NCI-H2196 treated with DMSO at 0.1 percent for 48 hours (cell line): ENCODE measurements at regions not wholly inside any gene's neighbourhood (a gene's known extent, or its start where the extent isn't known, plus 50 kb on each side); places are given as distances from the start of the nearest gene placed in this dataset.

ENCODE experiments used
- DNase-seq: peaks from one replicate; lab custom pipeline; 2025; ENCODE audit not compliant: unreplicated experiment; lab: John Stamatoyannopoulos, UW

- no peak for DNase-seq
These were observed 140.4 kb upstream of the MAGI2 start for GRCh38 chr7:79593866-79594301.

DNA sequence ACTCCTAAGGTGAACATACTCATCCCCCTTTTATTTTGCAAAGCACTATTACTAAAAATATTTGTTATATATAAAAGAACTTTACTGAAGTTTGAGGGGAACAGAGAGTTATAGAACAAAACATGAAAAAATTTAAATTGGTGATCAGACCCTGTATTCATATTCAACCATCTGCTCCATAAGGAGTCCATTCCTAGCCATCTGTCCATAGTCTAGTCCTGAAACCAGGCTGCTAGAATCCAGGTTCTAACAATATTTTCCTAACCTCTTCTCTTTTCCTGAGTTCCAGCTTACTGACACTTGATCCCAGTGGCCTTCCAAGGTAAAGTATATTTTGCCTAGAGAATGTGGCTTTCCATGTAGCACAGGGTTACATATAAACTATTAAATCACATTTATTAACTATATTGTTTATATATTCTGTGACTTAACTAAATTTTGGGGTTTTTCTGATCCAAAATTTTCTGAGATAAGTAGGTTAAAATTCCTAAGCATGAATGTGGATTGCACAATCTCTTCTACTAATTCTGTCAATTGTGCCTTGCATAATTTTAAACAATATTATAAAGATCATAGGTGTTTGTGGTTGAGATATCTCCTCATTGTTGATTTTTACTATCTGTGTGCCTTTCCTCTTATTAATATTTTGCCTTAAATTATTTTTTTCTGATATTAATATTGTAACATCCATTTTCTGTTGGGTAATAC, 137.6 kb upstream of the MAGI2 start:
- no peak for DNase-seq

DNA sequence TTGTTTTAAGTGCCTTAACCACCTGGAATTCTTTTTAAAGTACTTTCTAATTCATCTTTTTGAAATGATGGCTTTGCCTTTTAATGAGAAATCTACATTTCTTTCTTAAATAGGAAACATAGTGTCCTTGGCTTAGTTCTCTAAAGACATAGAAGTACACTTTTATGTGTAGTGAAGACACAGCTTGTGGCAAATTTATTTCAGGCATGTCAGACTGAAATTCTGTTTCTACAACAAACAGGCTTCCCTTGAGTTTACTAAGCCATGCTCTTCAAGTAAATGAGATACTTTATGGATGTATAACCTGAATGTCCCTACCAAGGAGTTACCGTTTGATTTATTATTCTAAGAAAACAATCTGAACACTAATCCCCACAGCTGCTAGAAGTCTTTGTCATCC, 136.9 kb upstream of the MAGI2 start:
- DNase-seq, result no peak

DNA sequence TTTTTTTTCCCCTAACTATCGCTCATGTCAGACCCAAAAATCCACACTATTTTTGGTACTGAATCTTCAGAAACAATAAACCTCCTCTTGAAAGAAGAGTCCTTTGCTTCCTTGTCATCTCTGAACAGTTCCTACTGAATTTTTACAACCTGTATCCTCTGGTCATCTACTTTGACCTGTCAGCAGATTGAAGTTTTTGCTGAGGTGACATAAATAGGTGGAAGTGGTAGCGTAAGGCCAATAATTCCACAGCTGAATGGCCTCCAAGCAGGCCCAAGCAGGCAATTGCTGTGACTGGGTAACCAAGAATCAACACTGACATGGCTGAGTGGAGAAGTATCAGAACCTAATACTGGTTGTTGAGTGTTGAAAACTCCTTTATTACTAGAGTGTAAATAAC, 117.4 kb upstream of the MAGI2 start:
- no peak for DNase-seq

DNA sequence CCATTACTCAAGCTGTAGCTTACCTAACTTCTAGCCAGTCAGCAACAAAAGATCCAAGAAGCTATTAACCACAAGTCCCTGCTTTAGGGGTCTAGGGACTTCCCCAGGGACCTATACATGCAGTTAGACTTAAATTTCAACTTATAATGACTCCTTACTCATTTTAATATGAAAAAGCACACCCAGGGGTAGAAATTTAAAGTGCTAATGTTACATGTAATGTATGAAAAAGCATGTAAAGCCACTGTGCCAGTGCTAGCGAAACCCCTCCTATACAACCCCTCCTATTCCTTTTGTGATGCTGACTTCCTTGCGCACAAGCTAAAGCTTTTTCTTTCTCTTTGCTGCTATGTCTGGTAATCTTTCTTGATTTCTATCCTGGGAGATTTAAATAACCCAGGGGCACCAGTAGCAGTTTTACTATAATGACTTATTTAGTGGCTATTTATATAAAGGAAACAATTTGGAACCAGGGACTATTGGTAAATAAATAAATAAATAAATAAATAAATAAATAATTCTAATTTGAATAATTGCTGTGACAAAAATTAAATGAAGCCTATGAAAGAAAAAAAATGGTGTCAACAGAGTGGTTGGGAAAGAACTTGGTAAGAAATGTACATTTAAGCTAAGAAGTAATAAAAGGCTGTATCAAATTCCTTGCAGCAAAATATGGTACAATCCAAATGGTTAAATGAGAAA, 110.5 kb upstream of the MAGI2 start:
- DNase-seq, result no peak

DNA sequence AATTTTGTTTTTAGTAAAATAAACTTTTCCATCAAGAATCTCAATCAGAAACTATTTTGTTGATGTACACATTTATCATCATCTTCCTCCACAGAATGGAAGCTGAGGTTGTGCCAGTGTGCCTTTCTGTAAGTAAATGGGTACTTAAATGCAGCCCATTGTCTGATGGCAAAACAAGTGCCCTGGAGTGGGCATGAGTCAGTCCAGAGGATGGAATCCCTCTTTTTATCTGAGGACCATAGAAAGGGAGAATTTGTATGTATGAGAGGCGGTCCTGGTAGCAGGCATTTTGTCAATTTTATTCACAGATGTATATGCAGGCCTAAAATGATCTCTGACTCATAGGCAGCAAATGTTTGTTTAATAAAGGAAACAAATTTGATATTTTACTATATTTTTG, 102.1 kb upstream of the MAGI2 start:
- no peak for DNase-seq

GRCh38 chr7:79553811-79554555, 100.5 kb upstream of the MAGI2 start:
- no peak for DNase-seq

- no peak for DNase-seq
These were observed 99.0 kb upstream of the MAGI2 start for GRCh38 chr7:79552463-79552862.

DNA sequence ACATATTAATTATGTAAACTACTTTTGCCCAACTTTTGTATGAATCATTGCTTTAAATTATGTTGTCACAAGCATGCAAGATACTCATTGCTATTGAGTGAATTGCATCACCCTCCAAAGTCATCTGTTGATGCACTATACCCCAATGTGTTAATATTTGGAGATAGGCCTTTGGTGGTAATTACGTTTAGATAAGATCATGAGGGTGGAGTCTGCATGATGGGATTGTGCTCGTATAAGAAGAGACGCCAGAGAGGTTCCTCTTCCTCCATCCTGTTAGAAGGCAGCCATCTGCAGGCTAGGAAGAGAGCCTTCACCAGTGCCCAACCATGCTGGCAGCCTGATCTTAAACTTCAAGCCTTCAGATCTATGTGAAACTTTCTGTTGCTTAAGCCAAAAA, 95.3 kb upstream of the MAGI2 start:
- no peak for DNase-seq

DNA sequence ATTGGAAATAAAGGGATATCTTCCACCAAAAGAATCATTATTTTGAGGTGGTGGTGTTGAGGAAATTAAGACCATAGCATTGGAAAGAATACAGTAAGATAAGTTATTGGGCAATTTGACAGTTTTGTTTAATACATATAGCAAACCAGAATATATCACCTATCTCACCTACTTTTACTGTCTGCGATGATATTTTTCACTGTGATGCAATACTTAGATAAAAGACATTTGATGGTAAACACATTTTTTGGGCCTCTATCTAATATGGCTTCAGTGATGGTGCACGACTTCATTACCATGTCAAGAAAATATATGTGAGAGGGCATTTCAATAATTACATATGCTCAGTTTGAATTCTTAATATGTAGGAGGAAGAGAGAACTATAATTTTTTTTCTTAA, 93.7 kb upstream of the MAGI2 start:
- no peak for DNase-seq

DNA sequence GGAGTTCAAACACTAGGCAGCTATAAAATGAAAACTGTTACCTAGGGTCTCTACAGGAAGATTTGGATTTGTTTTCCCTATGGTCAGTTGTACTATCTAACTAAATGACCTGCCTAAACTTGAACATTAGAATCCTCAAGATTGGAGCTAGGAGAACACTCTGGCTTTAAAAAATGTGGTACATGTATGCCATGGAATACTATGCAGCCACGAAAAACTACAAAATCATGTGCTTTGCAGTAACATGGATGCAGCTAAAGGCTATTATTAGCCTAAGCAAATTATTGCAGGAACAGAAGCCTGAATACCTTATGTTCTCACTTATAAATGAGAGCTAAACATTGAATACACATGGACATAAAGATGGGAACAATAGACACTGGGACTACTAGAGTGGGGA, 87.1 kb upstream of the MAGI2 start:
- no peak for DNase-seq

- DNase-seq, result no peak
These were observed 80.7 kb upstream of the MAGI2 start for GRCh38 chr7:79534128-79534527.

DNA sequence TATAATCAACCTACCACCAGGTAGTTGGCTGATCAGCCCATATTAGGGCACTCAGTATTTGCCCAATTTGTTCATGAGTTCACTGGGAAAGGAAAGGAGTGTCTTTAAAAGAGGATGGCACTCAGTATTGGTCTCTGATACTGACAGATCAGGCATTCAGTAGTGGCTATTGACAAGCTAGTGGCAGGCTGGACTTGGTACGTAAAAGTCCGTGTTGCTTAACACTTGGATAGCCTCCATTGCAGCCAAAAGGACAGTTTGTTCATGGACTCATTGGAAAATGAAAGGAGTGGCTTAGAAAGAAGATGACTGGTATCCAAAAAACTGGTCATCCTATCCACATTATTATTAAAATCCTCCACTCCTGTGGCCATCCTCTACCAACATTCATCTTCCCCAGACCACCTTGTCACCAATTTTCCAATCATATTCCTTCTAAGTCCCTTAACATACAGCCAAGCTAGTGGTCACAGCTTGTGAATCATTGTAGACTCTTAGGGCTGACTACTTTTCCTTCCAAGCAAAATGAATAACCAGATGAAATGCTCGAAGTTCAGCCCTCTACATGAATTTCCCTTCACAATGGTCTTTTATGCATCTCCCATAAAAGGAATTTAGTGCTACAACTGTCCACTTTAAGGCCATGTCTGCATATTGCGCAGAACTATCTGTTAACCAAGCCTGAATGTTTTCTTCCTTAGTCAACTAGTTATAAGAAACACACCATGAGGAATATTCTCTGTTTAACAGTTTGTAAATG, 78.6 kb upstream of the MAGI2 start:
- no peak for DNase-seq

GRCh38 chr7:79531116-79531515, 77.6 kb upstream of the MAGI2 start:
- DNase-seq, result no peak

DNA sequence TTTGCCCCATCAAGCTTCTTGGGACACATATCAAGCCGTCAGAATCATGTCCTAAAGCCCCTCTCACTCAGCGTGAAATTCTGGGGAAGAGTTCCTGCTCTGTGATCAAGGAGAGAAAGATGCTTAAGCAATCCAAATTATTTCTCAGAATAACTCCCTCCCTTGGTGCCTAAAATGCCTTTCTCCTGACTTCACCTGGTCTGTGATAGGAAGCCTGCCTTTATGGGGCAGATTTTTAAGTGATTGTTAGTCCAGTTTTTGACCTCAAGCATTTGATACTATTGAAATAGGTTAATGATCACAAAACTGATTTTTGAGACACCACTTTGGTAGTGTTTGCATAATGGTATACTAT, 76.4 kb upstream of the MAGI2 start:
- no peak for DNase-seq

DNA sequence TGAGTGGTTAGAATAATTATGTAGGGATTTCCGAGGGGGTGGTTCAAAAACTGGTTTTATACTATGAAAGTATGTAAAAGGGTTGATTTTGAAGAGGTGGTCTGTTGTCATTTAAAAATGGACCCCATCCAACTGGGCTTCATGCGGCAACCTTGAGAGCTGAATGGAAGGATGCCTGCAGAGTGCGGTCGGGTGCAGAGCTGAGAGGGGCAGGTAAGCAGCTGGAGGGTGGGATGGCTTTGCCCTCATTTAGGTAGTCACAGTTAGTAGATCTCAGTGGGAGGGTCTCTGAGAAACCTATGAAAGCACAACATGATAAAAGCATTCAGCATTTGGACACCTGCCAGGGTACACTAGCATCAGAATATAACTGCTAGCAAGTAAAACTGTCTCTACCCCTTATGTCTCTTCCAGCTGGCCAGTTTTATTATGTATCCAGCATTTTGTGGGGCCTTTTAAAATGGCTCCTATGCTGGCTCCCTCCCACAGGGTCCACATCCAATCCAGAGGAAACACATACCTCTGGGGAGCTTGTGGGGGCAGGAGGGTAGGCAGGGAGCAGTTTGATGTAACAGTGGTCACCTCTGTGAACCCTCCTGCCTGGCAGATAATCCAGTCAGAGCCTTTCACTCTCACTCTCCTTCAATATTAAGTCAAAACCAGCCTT, 75.9 kb upstream of the MAGI2 start:
- DNase-seq, result no peak

DNA sequence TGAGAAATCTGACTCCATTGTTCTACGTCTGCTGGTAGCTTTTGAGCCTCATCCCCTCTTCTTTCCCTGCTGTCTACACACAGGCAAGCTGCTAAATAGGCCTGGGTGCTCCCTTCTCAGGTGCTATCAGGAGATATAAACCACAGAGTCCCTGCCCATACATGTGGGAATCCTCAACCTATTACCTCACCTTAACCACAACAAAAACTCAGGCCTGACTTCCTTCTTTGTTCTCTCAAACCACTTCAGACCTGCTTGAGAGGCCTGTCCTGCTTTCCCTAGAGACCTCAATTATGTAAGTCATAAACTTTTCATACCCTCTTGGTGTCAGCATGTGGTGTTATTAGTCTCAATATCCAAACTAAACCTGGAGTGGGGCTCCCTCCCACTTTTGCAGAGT, 75.0 kb upstream of the MAGI2 start:
- no peak for DNase-seq

GRCh38 chr7:79524048-79524447, 70.6 kb upstream of the MAGI2 start:
- no peak for DNase-seq

DNA sequence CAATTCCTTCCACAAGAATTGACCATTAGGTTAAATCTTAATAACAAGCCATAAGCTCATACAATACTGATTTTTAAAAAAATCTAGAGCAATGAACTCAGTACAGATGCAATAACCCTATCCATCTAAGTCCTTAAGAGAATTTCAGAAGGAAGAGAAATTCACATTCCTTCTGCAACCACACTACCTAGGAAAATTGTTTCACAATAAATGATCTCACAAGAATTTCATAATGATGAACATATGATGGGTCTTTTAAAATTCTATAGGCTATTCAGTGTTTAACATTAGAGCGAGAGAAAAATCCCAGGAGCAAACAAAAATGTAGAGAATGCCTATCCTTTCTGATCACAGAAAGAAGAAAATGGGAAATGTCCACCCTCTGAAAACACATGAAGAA, 70.0 kb upstream of the MAGI2 start:
- DNase-seq, result no peak

DNA sequence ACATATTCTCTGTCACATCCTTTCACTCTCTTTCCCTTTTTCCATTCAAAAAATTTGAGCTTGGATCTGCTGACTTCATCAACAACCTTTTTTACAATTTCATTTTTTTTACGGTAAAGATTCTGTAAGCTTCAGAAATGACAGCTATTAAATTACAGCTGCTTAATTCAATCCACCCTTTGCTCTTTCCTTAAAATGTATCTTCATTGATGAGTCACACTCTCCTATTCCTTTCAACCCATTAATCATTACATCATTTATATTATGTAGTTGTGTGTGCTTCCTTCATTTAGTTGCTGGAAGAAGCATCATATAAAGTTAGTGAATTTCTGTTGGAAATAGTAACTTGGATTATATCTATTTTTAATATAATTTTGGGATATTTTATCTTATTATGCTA, 67.1 kb upstream of the MAGI2 start:
- no peak for DNase-seq

DNA sequence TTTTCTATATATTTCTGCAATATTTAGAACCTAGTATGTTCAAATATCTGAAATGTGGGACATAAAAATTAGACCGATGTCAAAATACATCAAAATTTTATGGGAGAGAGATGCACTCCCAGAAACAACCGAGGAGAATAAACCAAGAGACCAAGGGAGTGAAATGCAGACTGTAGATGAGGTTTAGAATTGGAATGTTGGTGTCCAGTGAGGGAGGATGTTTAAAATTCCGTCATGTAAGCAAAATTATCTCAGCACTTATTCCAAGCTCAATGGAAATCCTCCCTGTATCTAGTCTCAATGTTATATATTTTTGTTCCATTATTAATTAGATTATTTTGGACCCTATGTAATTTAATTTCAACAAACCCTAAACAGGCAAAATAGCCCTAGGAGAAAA, 61.9 kb upstream of the MAGI2 start:
- no peak for DNase-seq
